ENCODE measurements at regions not wholly inside any gene's neighbourhood (a gene's known extent, or its start where the extent isn't known, plus 50 kb on each side); places are given as distances from the start of the nearest gene placed in this dataset.
A peak's percentile ranks its signal among the peaks of the same experiment; 100 is the strongest.

- Histone ChIP-seq H2BK15ac (ENCODE audit: low read depth, poor library complexity, severe bottlenecking) (no peak overlapping the region), H3K14ac (ENCODE audit: low read length in 2 of 2) (no peak overlapping the region), H3K36me3 (ENCODE audit: control insufficient read depth in 1 of 2, insufficient read depth in 2 of 2, low read depth in 1 of 2, low read length in 2 of 2) (no peaks in the 10 kb centered on the region), H3K23ac (ENCODE audit: low read length in 2 of 2) (no peak overlapping the region), H3K27me3 (ENCODE audit: control insufficient read depth in 1 of 2, insufficient read depth in 1 of 2, low read length in 2 of 2) (peaks cover 0 to 5% of the 10 kb centered on the region in 2 experiments), H3K4me3 (ENCODE audit: insufficient read depth in 1 of 2, low read depth in 1 of 2, low read length in 2 of 2) (no peak overlapping the region), H3K9me3 (ENCODE audit: control insufficient read depth, low read length) (no peaks in the 10 kb centered on the region), H2BK120ac (ENCODE audit: low read depth, low read length) (no peak overlapping the region), H4K8ac (ENCODE audit: low read length) (no peak overlapping the region), H3K27ac (ENCODE audit: low read length, poor library complexity, severe bottlenecking) (no peak overlapping the region), H3K79me1 (replicated peaks; ENCODE audit: low read length, poor library complexity, severe bottlenecking) (no peaks in the 10 kb centered on the region), H2AFZ (ENCODE audit: low read depth, low read length) (no peak overlapping the region), H3K18ac (ENCODE audit: low read depth in 1 of 2, low read length in 2 of 2) (no peak overlapping the region), H2BK12ac (ENCODE audit: low read length in 2 of 2) (no peak overlapping the region), H4K91ac (ENCODE audit: low read length) (no peak overlapping the region), H2BK5ac (ENCODE audit: low read depth, low read length, poor library complexity, severe bottlenecking) (no peak overlapping the region), H3K4me1 (ENCODE audit: control insufficient read depth, insufficient read depth, low read depth, low read length) (peaks cover 2% of the 10 kb centered on the region), H2AK5ac (ENCODE audit: low read length, severe bottlenecking) (no peak overlapping the region), H3K4me2 (ENCODE audit: low read length, poor library complexity, severe bottlenecking) (no peak overlapping the region), H3K9ac (ENCODE audit: low read length) (no peak overlapping the region), H3K4ac (ENCODE audit: low read depth in 1 of 2, low read length in 2 of 2) (no peak overlapping the region)
- DNase-seq = no peak
Measured at GRCh38 chr9:99602854-99603253, 218.8 kb upstream of the NR4A3 start.

- H3K18ac ChIP-seq (ENCODE audit: low read depth in 1 of 2, low read length in 2 of 2) = no peak overlapping the region
- peaks cover 0 to 5% of the 10 kb centered on the region in 2 experiments for H3K27me3 ChIP-seq (ENCODE audit: control insufficient read depth in 1 of 2, insufficient read depth in 1 of 2, low read length in 2 of 2)
- H3K4ac ChIP-seq (ENCODE audit: low read depth in 1 of 2, low read length in 2 of 2) = peak overlapping the region in 1 of 2 experiments; percentile 49
- H4K8ac ChIP-seq (ENCODE audit: low read length) = no peak overlapping the region
- H3K4me2 ChIP-seq (ENCODE audit: low read length, poor library complexity, severe bottlenecking) = no peak overlapping the region
- WGBS = 46% methylated on average over 4 of the region's 5 CpGs
- H3K4me3 ChIP-seq (ENCODE audit: insufficient read depth in 1 of 2, low read depth in 1 of 2, low read length in 2 of 2) = no peak overlapping the region
- no peak overlapping the region for H2BK12ac ChIP-seq (ENCODE audit: low read length in 2 of 2)
- no peak overlapping the region for H3K27ac ChIP-seq (ENCODE audit: low read length, poor library complexity, severe bottlenecking)
- no peak overlapping the region for H2BK120ac ChIP-seq (ENCODE audit: low read depth, low read length)
- no peak overlapping the region for H4K91ac ChIP-seq (ENCODE audit: low read length)
- no peaks in the 10 kb centered on the region for H3K79me1 ChIP-seq (replicated peaks; ENCODE audit: low read length, poor library complexity, severe bottlenecking)
- H3K4me1 ChIP-seq (ENCODE audit: control insufficient read depth, insufficient read depth, low read depth, low read length) = peaks cover 2% of the 10 kb centered on the region
- H3K14ac ChIP-seq (ENCODE audit: low read length in 2 of 2) = no peak overlapping the region
- no peak overlapping the region for H3K9ac ChIP-seq (ENCODE audit: low read length)
- no peak overlapping the region for H2BK15ac ChIP-seq (ENCODE audit: low read depth, poor library complexity, severe bottlenecking)
- H2BK5ac ChIP-seq (ENCODE audit: low read depth, low read length, poor library complexity, severe bottlenecking) = no peak overlapping the region
- H3K36me3 ChIP-seq (ENCODE audit: control insufficient read depth in 1 of 2, insufficient read depth in 2 of 2, low read depth in 1 of 2, low read length in 2 of 2) = no peaks in the 10 kb centered on the region
- H2AFZ ChIP-seq (ENCODE audit: low read depth, low read length) = no peak overlapping the region
- no peak overlapping the region for H3K23ac ChIP-seq (ENCODE audit: low read length in 2 of 2)
- H2AK5ac ChIP-seq (ENCODE audit: low read length, severe bottlenecking) = no peak overlapping the region
- no peaks in the 10 kb centered on the region for H3K9me3 ChIP-seq (ENCODE audit: control insufficient read depth, low read length)
- no peak for DNase-seq
Measured at GRCh38 chr9:99605016-99605743, 216.5 kb upstream of the NR4A3 start.

GRCh38 chr9:99606296-99606695, 215.4 kb upstream of the NR4A3 start:
- Histone ChIP-seq H3K79me1 (replicated peaks; ENCODE audit: low read length, poor library complexity, severe bottlenecking) (no peaks in the 10 kb centered on the region), H4K8ac (ENCODE audit: low read length) (no peak overlapping the region), H3K4me1 (ENCODE audit: control insufficient read depth, insufficient read depth, low read depth, low read length) (peaks cover 2% of the 10 kb centered on the region), H2BK15ac (ENCODE audit: low read depth, poor library complexity, severe bottlenecking) (no peak overlapping the region), H3K36me3 (ENCODE audit: control insufficient read depth in 1 of 2, insufficient read depth in 2 of 2, low read depth in 1 of 2, low read length in 2 of 2) (no peaks in the 10 kb centered on the region), H3K18ac (ENCODE audit: low read depth in 1 of 2, low read length in 2 of 2) (no peak overlapping the region), H3K23ac (ENCODE audit: low read length in 2 of 2) (no peak overlapping the region), H3K9ac (ENCODE audit: low read length) (no peak overlapping the region), H3K27me3 (ENCODE audit: control insufficient read depth in 1 of 2, insufficient read depth in 1 of 2, low read length in 2 of 2) (peaks cover 0 to 5% of the 10 kb centered on the region in 2 experiments), H3K4me2 (ENCODE audit: low read length, poor library complexity, severe bottlenecking) (no peak overlapping the region), H2BK5ac (ENCODE audit: low read depth, low read length, poor library complexity, severe bottlenecking) (no peak overlapping the region), H3K4me3 (ENCODE audit: insufficient read depth in 1 of 2, low read depth in 1 of 2, low read length in 2 of 2) (no peak overlapping the region), H3K14ac (ENCODE audit: low read length in 2 of 2) (no peak overlapping the region), H2BK12ac (ENCODE audit: low read length in 2 of 2) (no peak overlapping the region), H4K91ac (ENCODE audit: low read length) (no peak overlapping the region), H2BK120ac (ENCODE audit: low read depth, low read length) (no peak overlapping the region), H3K4ac (ENCODE audit: low read depth in 1 of 2, low read length in 2 of 2) (no peak overlapping the region), H2AK5ac (ENCODE audit: low read length, severe bottlenecking) (no peak overlapping the region), H3K9me3 (ENCODE audit: control insufficient read depth, low read length) (no peaks in the 10 kb centered on the region), H2AFZ (ENCODE audit: low read depth, low read length) (no peak overlapping the region), H3K27ac (ENCODE audit: low read length, poor library complexity, severe bottlenecking) (no peak overlapping the region)
- no peak for DNase-seq
- 90% methylated on average over 2 of the region's 2 CpGs for WGBS

- H3K4me2 ChIP-seq (ENCODE audit: low read length, poor library complexity, severe bottlenecking) = no peak overlapping the region
- H3K36me3 ChIP-seq (ENCODE audit: control insufficient read depth in 1 of 2, insufficient read depth in 2 of 2, low read depth in 1 of 2, low read length in 2 of 2) = no peaks in the 10 kb centered on the region
- no CpG with 5 or more reads among the region's 4 CpGs for WGBS
- no peak overlapping the region for H3K23ac ChIP-seq (ENCODE audit: low read length in 2 of 2)
- H3K79me1 ChIP-seq (replicated peaks; ENCODE audit: low read length, poor library complexity, severe bottlenecking) = no peaks in the 10 kb centered on the region
- no peak overlapping the region for H3K18ac ChIP-seq (ENCODE audit: low read depth in 1 of 2, low read length in 2 of 2)
- no peak overlapping the region for H3K27ac ChIP-seq (ENCODE audit: low read length, poor library complexity, severe bottlenecking)
- no peak overlapping the region for H2AFZ ChIP-seq (ENCODE audit: low read depth, low read length)
- H3K4me1 ChIP-seq (ENCODE audit: control insufficient read depth, insufficient read depth, low read depth, low read length) = peaks cover 2% of the 10 kb centered on the region
- H3K4ac ChIP-seq (ENCODE audit: low read depth in 1 of 2, low read length in 2 of 2) = no peak overlapping the region
- H2AK5ac ChIP-seq (ENCODE audit: low read length, severe bottlenecking) = no peak overlapping the region
- no peak overlapping the region for H3K9ac ChIP-seq (ENCODE audit: low read length)
- H3K9me3 ChIP-seq (ENCODE audit: control insufficient read depth, low read length) = no peaks in the 10 kb centered on the region
- no peak overlapping the region for H2BK12ac ChIP-seq (ENCODE audit: low read length in 2 of 2)
- H3K27me3 ChIP-seq (ENCODE audit: control insufficient read depth in 1 of 2, insufficient read depth in 1 of 2, low read length in 2 of 2) = peaks cover 0 to 5% of the 10 kb centered on the region in 2 experiments
- no peak overlapping the region for H3K4me3 ChIP-seq (ENCODE audit: insufficient read depth in 1 of 2, low read depth in 1 of 2, low read length in 2 of 2)
- no peak overlapping the region for H3K14ac ChIP-seq (ENCODE audit: low read length in 2 of 2)
- H4K91ac ChIP-seq (ENCODE audit: low read length) = no peak overlapping the region
- no peak overlapping the region for H4K8ac ChIP-seq (ENCODE audit: low read length)
- no peak overlapping the region for H2BK120ac ChIP-seq (ENCODE audit: low read depth, low read length)
- no peak overlapping the region for H2BK5ac ChIP-seq (ENCODE audit: low read depth, low read length, poor library complexity, severe bottlenecking)
- no peak overlapping the region for H2BK15ac ChIP-seq (ENCODE audit: low read depth, poor library complexity, severe bottlenecking)
- no peak for DNase-seq
Measured at GRCh38 chr9:99606957-99607356, 214.7 kb upstream of the NR4A3 start.

Data from mesenchymal stem cell (in vitro differentiated cells and primary cell).